ENCODE measurements at regions not wholly inside any gene's neighbourhood (a gene's known extent, or its start where the extent isn't known, plus 50 kb on each side); places are given as distances from the start of the nearest gene placed in this dataset.

GRCh38 chr10:113350311-113351040, 202.4 kb upstream of the HABP2 start:
- ChIA-PET POLR2A (no interaction called here), CTCF (no interaction called here)
- no peak for TF ChIP-seq CTCF (IDR thresholded peaks at IDR 0.05; ENCODE audit: control extremely low read depth, extremely low read depth, low read depth, missing control alignments)
- no peak for DNase-seq (ENCODE audit: extremely low spot score)

- POLR2A ChIA-PET: no interaction called here
- CTCF ChIA-PET: interaction anchor here (1.5 kb wide), 1 partner anchor 31 kb away, joined by 3 read pairs; no protein-coding TSS in a partner anchor
- TF ChIP-seq CTCF (IDR thresholded peaks at IDR 0.05; ENCODE audit: control extremely low read depth, extremely low read depth, low read depth, missing control alignments): no peak
- no peak for DNase-seq (ENCODE audit: extremely low spot score)
Observed at GRCh38 chr10:113354711-113355110, 198.1 kb upstream of the HABP2 start.

GRCh38 chr10:113356794-113357680, 195.8 kb upstream of the HABP2 start:
- POLR2A ChIA-PET: no interaction called here
- no peak for TF ChIP-seq CTCF (IDR thresholded peaks at IDR 0.05; ENCODE audit: control extremely low read depth, extremely low read depth, low read depth, missing control alignments)
- no peak for DNase-seq (ENCODE audit: extremely low spot score)
- CTCF ChIA-PET: no interaction called here

GRCh38 chr10:113357681-113358300, 195.1 kb upstream of the HABP2 start:
- CTCF ChIA-PET: interaction anchor here (0.9 kb wide), 1 partner anchor 10 kb away, joined by 3 read pairs; no protein-coding TSS in a partner anchor
- TF ChIP-seq CTCF (IDR thresholded peaks at IDR 0.05; ENCODE audit: control extremely low read depth, extremely low read depth, low read depth, missing control alignments): no peak

GRCh38 chr10:113359655-113360054, 193.2 kb upstream of the HABP2 start:
- no peak for TF ChIP-seq CTCF (IDR thresholded peaks at IDR 0.05; ENCODE audit: control extremely low read depth, extremely low read depth, low read depth, missing control alignments)
- CTCF ChIA-PET: interaction anchor here (1.2 kb wide), 1 partner anchor 17 kb away, joined by 3 read pairs; no protein-coding TSS in a partner anchor
- POLR2A ChIA-PET: no interaction called here
- DNase-seq (ENCODE audit: extremely low spot score): no peak

More at GRCh38 chr10:113357681-113358300, 195.1 kb upstream of the HABP2 start:
- POLR2A ChIA-PET: no interaction called here
- no peak for DNase-seq (ENCODE audit: extremely low spot score)

- DNase-seq (ENCODE audit: extremely low spot score): no peak
- TF ChIP-seq CTCF (IDR thresholded peaks at IDR 0.05; ENCODE audit: control extremely low read depth, extremely low read depth, low read depth, missing control alignments): no peak
- POLR2A ChIA-PET: no interaction called here
- CTCF ChIA-PET: interaction anchor here (0.9 to 1.2 kb wide), 3 partner anchors 16 to 24 kb away, joined by 3 to 4 read pairs (median 3); no protein-coding TSS in a partner anchor
Observed at GRCh38 chr10:113360870-113361269, 192.0 kb upstream of the HABP2 start.
